Transverse colon (tissue), 4 donors: ENCODE measurements at regions not wholly inside any gene's neighbourhood (a gene's known extent, or its start where the extent isn't known, plus 50 kb on each side); places are given as distances from the start of the nearest gene placed in this dataset.
A peak's percentile ranks its signal among the peaks of the same experiment; 100 is the strongest.

Experiments
- DNase-seq: peaks from one replicate; pipeline ENCODE4 v3.0.0-alpha.2; 2019
- H3K27ac ChIP-seq, 4 donors: fragments of 200-600 bp; sonication (generic); 2 replicates each; pipeline ENCODE4 v1.5.1; 2016 to 2018; ENCODE audit warnings: inconsistent platforms in 4 of 4
- H3K27me3 ChIP-seq: fragments of 200-600 bp; sonication (generic); 2 replicates; pipeline ENCODE4 v1.5.1; 2017; ENCODE audit warnings: inconsistent platforms
- H3K36me3 ChIP-seq, 4 donors: fragments of 200-600 bp; sonication (generic); 2 replicates each; pipeline ENCODE4 v1.5.1; 2017 to 2019; ENCODE audit warnings: inconsistent platforms in 4 of 4
- H3K4me1 ChIP-seq, 4 donors: fragments of 200-600 bp; sonication (generic); 2 replicates each; pipeline ENCODE4 v1.5.1; 2017 to 2020; ENCODE audit warnings: inconsistent platforms in 4 of 4
- H3K4me3 ChIP-seq, 4 donors: fragments of 200-600 bp; sonication (generic); 1 replicate in 1 of 4; 2 replicates in 3 of 4; pipeline versions ENCODE4 v1.5.1 to v1.6.1; 2017 to 2019; ENCODE audit warnings: inconsistent platforms in 4 of 4
- H3K9me3 ChIP-seq, 2 donors: fragments of 200-600 bp; sonication (generic); 2 replicates each; pipeline ENCODE4 v1.5.1; 2017 to 2019; ENCODE audit warnings: inconsistent platforms in 2 of 2
- EP300 ChIP-seq: sonication (generic); formaldehyde crosslinking; IDR thresholded peaks from one replicate; pipeline ENCODE4 v1.6.1; 2017; ENCODE audit warnings: antibody characterized with exemption, low read depth
- POLR2A ChIP-seq: fragments of 450-650 bp; IDR thresholded peaks from one replicate; pipeline ENCODE4 v1.6.1; 2016; ENCODE audit warnings: antibody characterized with exemption, mild to moderate bottlenecking, moderate library complexity
- POLR2AphosphoS5 ChIP-seq, 3 donors: sonication (generic); formaldehyde crosslinking; IDR thresholded peaks; one replicate each; pipeline ENCODE4 v1.6.1; 2016; ENCODE audit warnings: antibody characterized with exemption in 3 of 3
- WGBS, 2 donors: methylation state at CpG; one replicate each; pipeline ENCODE4 v1.1.5; 2018; ENCODE audit warnings: low coverage in 1 of 2; 5-methylcytosine and 5-hydroxymethylcytosine counted together
- in situ Hi-C, 4 donors: fragments of 200-750 bp; cut with MboI; loops; one replicate each; pipeline versions ENCODE4 v1.15.0 to v1.15.1; 2017; ENCODE audit warnings: low sequenced_read_pairs in 3 of 4, low pct_ligation_motif_present in 1 of 4, low pct_unique_long_range_greater_than_20kb in 1 of 4
- intact Hi-C: fragments of 100-400 bp; cut with DNase I; formaldehyde crosslinking; loops from one replicate; pipeline ENCODE4 v1.15.1; 2023; ENCODE audit warnings: low total_unique reads
- TF ChIP-seq, protein P1 (sequence below), 5 experiments: fragments of 200-600 bp in 3 of 5; fragments of 450-650 bp in 2 of 5; sonication (generic) in 3 of 5; IDR thresholded peaks; 1 replicate in 2 of 5; 2 replicates in 3 of 5; pipeline ENCODE4 v1.5.1; 2016 to 2017; ENCODE audit warnings: antibody characterized with exemption in 5 of 5, inconsistent platforms in 3 of 5, mild to moderate bottlenecking in 2 of 5, moderate library complexity in 1 of 5

DNA sequence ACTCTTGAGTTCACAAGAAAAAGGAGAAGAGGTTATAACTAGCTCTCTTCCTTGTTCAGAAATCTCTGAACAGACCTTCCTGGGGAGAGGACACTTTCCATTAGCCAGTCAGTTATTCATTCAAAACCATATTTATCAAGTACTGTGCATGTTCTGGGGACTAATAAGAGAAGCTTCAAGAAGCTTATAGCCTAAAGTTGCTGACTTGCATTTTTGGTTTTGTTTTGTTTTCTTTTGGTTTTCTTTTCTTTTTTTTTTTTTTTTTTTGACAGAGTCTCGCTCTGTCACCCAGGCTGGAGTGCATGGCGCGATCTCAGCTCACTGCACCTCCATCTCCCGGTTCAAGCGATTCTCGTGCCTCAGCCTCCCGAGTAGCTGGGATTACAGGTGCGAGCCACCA lies 471.4 kb downstream of the KLF12 start:
- DNase-seq, result no peak
- Histone ChIP-seq H3K9me3 (no peaks in the 10 kb centered on the region), H3K4me3 (no peak overlapping the region), H3K36me3 (no peaks in the 10 kb centered on the region), H3K4me1 (peaks cover 0 to 10% (median 6%) of the 10 kb centered on the region in 4 donors), H3K27ac (no peak overlapping the region), H3K27me3 (no peaks in the 10 kb centered on the region)
- WGBS, 2 donors, result 99% methylated on average over 8 of the region's 8 CpGs; no CpG with 5 or more reads in 1 of the 2 donors
- intact Hi-C loops, result no loop called here
- in situ Hi-C loops, result no loop called here
- TF ChIP-seq, protein P1, sequence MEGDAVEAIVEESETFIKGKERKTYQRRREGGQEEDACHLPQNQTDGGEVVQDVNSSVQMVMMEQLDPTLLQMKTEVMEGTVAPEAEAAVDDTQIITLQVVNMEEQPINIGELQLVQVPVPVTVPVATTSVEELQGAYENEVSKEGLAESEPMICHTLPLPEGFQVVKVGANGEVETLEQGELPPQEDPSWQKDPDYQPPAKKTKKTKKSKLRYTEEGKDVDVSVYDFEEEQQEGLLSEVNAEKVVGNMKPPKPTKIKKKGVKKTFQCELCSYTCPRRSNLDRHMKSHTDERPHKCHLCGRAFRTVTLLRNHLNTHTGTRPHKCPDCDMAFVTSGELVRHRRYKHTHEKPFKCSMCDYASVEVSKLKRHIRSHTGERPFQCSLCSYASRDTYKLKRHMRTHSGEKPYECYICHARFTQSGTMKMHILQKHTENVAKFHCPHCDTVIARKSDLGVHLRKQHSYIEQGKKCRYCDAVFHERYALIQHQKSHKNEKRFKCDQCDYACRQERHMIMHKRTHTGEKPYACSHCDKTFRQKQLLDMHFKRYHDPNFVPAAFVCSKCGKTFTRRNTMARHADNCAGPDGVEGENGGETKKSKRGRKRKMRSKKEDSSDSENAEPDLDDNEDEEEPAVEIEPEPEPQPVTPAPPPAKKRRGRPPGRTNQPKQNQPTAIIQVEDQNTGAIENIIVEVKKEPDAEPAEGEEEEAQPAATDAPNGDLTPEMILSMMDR (IDR thresholded peaks at IDR 0.05), result no peak
- TF ChIP-seq POLR2A, result no peak
- no peak for TF ChIP-seq POLR2AphosphoS5 (IDR thresholded peaks at IDR 0.05)
- no peak for TF ChIP-seq EP300

GRCh38 chr13:73661687-73662425 lies 472.3 kb downstream of the KLF12 start:
- in situ Hi-C loops, result no loop called here
- Histone ChIP-seq H3K36me3 (no peaks in the 10 kb centered on the region), H3K27ac (no peak overlapping the region), H3K27me3 (no peaks in the 10 kb centered on the region), H3K4me1 (peaks cover 0 to 10% (median 6%) of the 10 kb centered on the region in 4 donors), H3K9me3 (no peaks in the 10 kb centered on the region), H3K4me3 (no peak overlapping the region)
- intact Hi-C loops, result no loop called here
- WGBS, 2 donors, result 77 to 83% methylated on average over 17 to 19 of the region's 19 CpGs
- no peak for TF ChIP-seq POLR2A
- TF ChIP-seq, protein P1 (IDR thresholded peaks at IDR 0.05), result no peak
- no peak for TF ChIP-seq POLR2AphosphoS5 (IDR thresholded peaks at IDR 0.05)
- no peak for TF ChIP-seq EP300
- no peak for DNase-seq

- H3K9me3 ChIP-seq, result no peaks in the 10 kb centered on the region
- TF ChIP-seq, protein P1 (IDR thresholded peaks at IDR 0.05), result no peak
- no peak for TF ChIP-seq EP300
- WGBS, 2 donors, result 90 to 93% methylated on average over 6 to 10 of the region's 10 CpGs
- H3K4me1 ChIP-seq, result peaks cover 0 to 10% (median 6%) of the 10 kb centered on the region in 4 donors
- no peak for DNase-seq
- no peaks in the 10 kb centered on the region for H3K27me3 ChIP-seq
- intact Hi-C loops (no loop called here), in situ Hi-C loops (no loop called here)
- H3K4me3 ChIP-seq, result no peak overlapping the region
- no peaks in the 10 kb centered on the region for H3K36me3 ChIP-seq
- no peak overlapping the region for H3K27ac ChIP-seq
Observed at GRCh38 chr13:73661066-73661465, 473.1 kb downstream of the KLF12 start.

- Histone ChIP-seq H3K36me3 (no peaks in the 10 kb centered on the region), H3K4me1 (peaks cover 0 to 19% (median 9%) of the 10 kb centered on the region in 4 donors), H3K9me3 (no peaks in the 10 kb centered on the region), H3K27me3 (no peaks in the 10 kb centered on the region), H3K4me3 (no peak overlapping the region), H3K27ac (peak overlapping the region; percentile 14 to 68 (median 49))
- DNase-seq, result no peak
- TF ChIP-seq, protein P1 (IDR thresholded peaks at IDR 0.05), result no peak
- TF ChIP-seq POLR2AphosphoS5 (IDR thresholded peaks at IDR 0.05), result no peak
- no peak for TF ChIP-seq EP300
- TF ChIP-seq POLR2A, result no peak
- in situ Hi-C loops, result no loop called here
- intact Hi-C loops, result no loop called here
Observed at GRCh38 chr13:73658639-73659038, 475.6 kb downstream of the KLF12 start.
